ENCODE measurements at regions not wholly inside any gene's neighbourhood (a gene's known extent, or its start where the extent isn't known, plus 50 kb on each side); places are given as distances from the start of the nearest gene placed in this dataset.
"Not testable (repeated sequence)": the region's sequence is repeated elsewhere in the genome, so short reads cannot be mapped to it uniquely, and the experiment has no call there.

DNA sequence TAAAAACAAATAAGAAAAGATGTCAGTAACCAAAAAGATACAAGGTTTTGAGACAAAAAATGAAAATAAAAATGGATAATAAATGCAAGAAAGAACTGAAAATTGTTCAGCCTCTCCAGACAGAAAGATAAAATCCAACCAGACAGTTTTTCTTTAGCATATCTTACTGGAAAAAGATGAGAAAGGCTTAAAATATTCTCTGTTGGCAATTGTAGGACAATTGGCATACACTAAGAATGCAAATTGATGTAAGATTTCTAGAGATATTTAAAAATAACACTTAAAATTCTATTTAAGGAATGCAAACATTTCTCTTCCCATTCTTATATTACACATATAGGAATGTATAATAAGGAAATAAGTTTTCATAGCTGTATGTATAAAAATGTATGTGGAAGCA lies 590.6 kb downstream of the DSC3 start:
- POLR2A ChIA-PET: no interaction called here
- Mint-ChIP-seq H3K27me3 (no peaks in the 10 kb centered on the region), H3K27ac (no peak overlapping the region), H3K36me3 (no peaks in the 10 kb centered on the region), H3K9me3 (no peaks in the 10 kb centered on the region), H3K4me3 (no peak overlapping the region), H3K4me1 (no peaks in the 10 kb centered on the region)
- no peak for ATAC-seq (ENCODE audit: low read depth)
- DNase-seq: no peak

DNA sequence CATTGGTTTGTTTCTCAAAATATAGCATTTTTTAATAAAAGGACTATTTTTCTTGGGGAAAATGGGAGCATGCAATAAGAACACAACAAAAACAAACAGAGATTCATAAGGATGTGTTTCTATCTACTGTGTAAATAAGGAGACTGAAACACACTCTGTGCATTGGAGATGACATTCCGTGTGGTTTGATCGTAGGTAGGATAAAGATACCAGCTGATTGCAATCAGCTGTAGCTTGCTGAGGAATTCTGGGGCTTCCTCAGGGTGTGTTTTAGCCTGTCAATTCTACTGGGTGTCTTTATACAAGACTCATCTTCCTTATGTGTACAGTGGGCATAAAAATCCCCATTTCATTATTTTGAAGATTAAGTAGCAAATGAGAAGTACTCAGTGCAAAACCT lies 591.6 kb downstream of the DSC3 start:
- Mint-ChIP-seq H3K4me1 (no peaks in the 10 kb centered on the region), H3K9me3 (peaks cover 2% of the 10 kb centered on the region), H3K4me3 (no peak overlapping the region), H3K27me3 (no peaks in the 10 kb centered on the region), H3K36me3 (no peaks in the 10 kb centered on the region), H3K27ac (no peak overlapping the region)
- DNase-seq (no peak), ATAC-seq (ENCODE audit: low read depth) (no peak)
- POLR2A ChIA-PET: no interaction called here

- H3K27ac Mint-ChIP-seq: no peak overlapping the region
- DNase-seq (no peak), ATAC-seq (ENCODE audit: low read depth) (no peak)
- H3K27me3 Mint-ChIP-seq: no peaks in the 10 kb centered on the region
- H3K36me3 Mint-ChIP-seq: no peaks in the 10 kb centered on the region
- no peaks in the 10 kb centered on the region for H3K4me1 Mint-ChIP-seq
- H3K4me3 Mint-ChIP-seq: no peak overlapping the region
- POLR2A ChIA-PET: no interaction called here
- peaks cover 6% of the 10 kb centered on the region for H3K9me3 Mint-ChIP-seq
These were observed 595.9 kb downstream of the DSC3 start for GRCh38 chr18:30446605-30447004.

GRCh38 chr18:30444544-30444943 lies 598.0 kb downstream of the DSC3 start:
- POLR2A ChIA-PET: no interaction called here
- Mint-ChIP-seq H3K4me1 (no peaks in the 10 kb centered on the region), H3K27ac (no peak overlapping the region), H3K27me3 (no peaks in the 10 kb centered on the region), H3K36me3 (no peaks in the 10 kb centered on the region), H3K4me3 (no peak overlapping the region), H3K9me3 (peaks cover 6% of the 10 kb centered on the region)
- DNase-seq (no peak), ATAC-seq (ENCODE audit: low read depth) (no peak)

- POLR2A ChIA-PET: no interaction called here
- H3K4me1 Mint-ChIP-seq: no peaks in the 10 kb centered on the region
These were observed 602.2 kb downstream of the DSC3 start for GRCh38 chr18:30440351-30440750.

DNA sequence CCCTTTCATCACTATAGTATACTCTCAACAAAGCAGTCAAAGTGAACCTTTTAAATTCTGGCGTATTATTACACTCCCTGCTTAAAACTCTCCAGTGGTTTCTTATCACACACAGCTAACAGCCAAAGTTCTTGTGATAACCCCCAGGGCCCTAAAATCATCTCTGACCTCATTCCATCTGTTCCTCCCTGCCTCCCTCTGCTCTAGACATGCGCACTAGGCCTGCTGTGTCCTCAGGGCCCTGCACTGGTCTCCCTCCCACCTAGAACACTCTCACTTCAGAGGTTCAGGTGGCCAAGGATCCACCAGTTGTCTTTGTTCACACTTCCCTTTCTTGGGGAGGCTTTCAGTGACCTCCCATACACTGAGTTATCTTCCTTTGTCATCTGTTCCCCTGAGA lies 603.4 kb downstream of the DSC3 start:
- POLR2A ChIA-PET: no interaction called here
- ATAC-seq (ENCODE audit: low read depth) (no peak), DNase-seq (no peak)
- H3K4me1 Mint-ChIP-seq: no peaks in the 10 kb centered on the region
- H3K27ac Mint-ChIP-seq: no peak overlapping the region
- no peaks in the 10 kb centered on the region for H3K27me3 Mint-ChIP-seq
- peaks cover 9% of the 10 kb centered on the region for H3K9me3 Mint-ChIP-seq
- no peaks in the 10 kb centered on the region for H3K36me3 Mint-ChIP-seq
- H3K4me3 Mint-ChIP-seq: no peak overlapping the region

More at GRCh38 chr18:30440351-30440750, 602.2 kb downstream of the DSC3 start:
- Mint-ChIP-seq H3K4me3 (no peak overlapping the region), H3K9me3 (peaks cover 9% of the 10 kb centered on the region), H3K36me3 (no peaks in the 10 kb centered on the region), H3K27ac (no peak overlapping the region), H3K27me3 (no peaks in the 10 kb centered on the region)
- ATAC-seq (ENCODE audit: low read depth) (no peak), DNase-seq (no peak)

DNA sequence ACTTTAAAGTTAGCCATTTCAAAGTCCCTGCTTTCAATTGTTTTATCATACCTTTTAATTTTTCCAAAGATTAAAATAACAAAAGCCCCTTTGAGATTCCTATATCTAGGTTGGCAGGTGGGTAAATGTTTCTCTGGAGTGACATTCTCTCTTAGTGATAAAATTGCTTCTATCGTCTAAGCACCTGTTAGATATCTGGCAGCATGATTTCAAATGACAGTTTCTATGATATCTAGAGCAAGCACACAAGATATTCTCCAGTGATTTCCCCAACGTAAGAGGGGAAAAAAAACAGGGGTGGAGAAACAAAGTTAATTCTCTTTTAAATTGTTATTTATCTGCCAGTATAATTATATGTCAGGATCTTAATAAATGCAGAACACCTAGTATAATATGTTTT lies 610.2 kb downstream of the DSC3 start:
- no peak for ATAC-seq (ENCODE audit: low read depth)
- POLR2A ChIA-PET: no interaction called here
- DNase-seq: no peak
- Mint-ChIP-seq H3K4me3 (no peak overlapping the region), H3K4me1 (no peaks in the 10 kb centered on the region), H3K27me3 (no peaks in the 10 kb centered on the region), H3K36me3 (no peaks in the 10 kb centered on the region), H3K9me3 (peaks cover 3% of the 10 kb centered on the region), H3K27ac (no peak overlapping the region)

DNA sequence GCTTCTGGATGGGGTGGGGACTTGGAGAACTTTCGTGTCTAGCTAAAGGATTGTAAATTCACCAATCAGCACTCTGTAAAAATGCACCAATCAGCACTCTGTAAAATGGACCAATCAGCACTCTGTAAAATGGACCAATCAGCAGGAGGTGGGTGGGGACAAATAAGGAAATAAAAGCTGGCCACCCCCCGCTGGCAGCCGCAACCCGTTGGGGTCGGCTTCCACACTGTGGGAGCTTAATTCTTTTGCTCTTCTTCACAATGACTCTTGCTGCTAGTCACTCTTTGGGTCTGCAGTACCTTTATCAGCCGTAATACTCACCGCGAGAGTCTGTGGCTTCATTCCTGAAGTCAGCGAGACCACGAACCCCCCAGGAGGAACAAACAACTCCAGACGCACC lies 623.1 kb downstream of the DSC3 start:
- POLR2A ChIA-PET; H3K27me3 Mint-ChIP-seq; H3K4me3 Mint-ChIP-seq; H3K9me3 Mint-ChIP-seq; H3K27ac Mint-ChIP-seq; DNase-seq; H3K4me1 Mint-ChIP-seq; H3K36me3 Mint-ChIP-seq; ATAC-seq (ENCODE audit: low read depth): not testable (repeated sequence)

GRCh38 chr18:30415903-30416302 lies 626.6 kb downstream of the DSC3 start:
- H3K36me3 Mint-ChIP-seq: no peaks in the 10 kb centered on the region

GRCh38 chr18:30409120-30409519 lies 633.4 kb downstream of the DSC3 start:
- ATAC-seq (ENCODE audit: low read depth) (no peak), DNase-seq (no peak)
- no peak overlapping the region for H3K4me3 Mint-ChIP-seq
- POLR2A ChIA-PET: no interaction called here
- peaks cover 4% of the 10 kb centered on the region for H3K9me3 Mint-ChIP-seq
- no peaks in the 10 kb centered on the region for H3K36me3 Mint-ChIP-seq
- H3K27ac Mint-ChIP-seq: no peak overlapping the region
- no peaks in the 10 kb centered on the region for H3K27me3 Mint-ChIP-seq
- no peaks in the 10 kb centered on the region for H3K4me1 Mint-ChIP-seq

More at GRCh38 chr18:30415903-30416302, 626.6 kb downstream of the DSC3 start:
- Mint-ChIP-seq H3K4me3 (no peak overlapping the region), H3K9me3 (peaks cover 1% of the 10 kb centered on the region), H3K27me3 (no peaks in the 10 kb centered on the region), H3K4me1 (no peaks in the 10 kb centered on the region), H3K27ac (no peak overlapping the region)
- ATAC-seq (ENCODE audit: low read depth) (no peak), DNase-seq (no peak)
- POLR2A ChIA-PET: no interaction called here

- POLR2A ChIA-PET: no interaction called here
- Mint-ChIP-seq H3K27me3 (no peaks in the 10 kb centered on the region), H3K36me3 (no peaks in the 10 kb centered on the region), H3K9me3 (peaks cover 7% of the 10 kb centered on the region), H3K4me1 (no peaks in the 10 kb centered on the region), H3K4me3 (no peak overlapping the region), H3K27ac (no peak overlapping the region)
- no peak for ATAC-seq (ENCODE audit: low read depth)
- DNase-seq: no peak
These were observed 635.8 kb downstream of the DSC3 start for GRCh38 chr18:30406728-30407127.

GRCh38 chr18:30405038-30405437 lies 637.5 kb downstream of the DSC3 start:
- H3K9me3 Mint-ChIP-seq: peaks cover 7% of the 10 kb centered on the region
- H3K36me3 Mint-ChIP-seq: no peaks in the 10 kb centered on the region
- H3K4me1 Mint-ChIP-seq: no peaks in the 10 kb centered on the region
- H3K27me3 Mint-ChIP-seq: no peaks in the 10 kb centered on the region
- no peak for ATAC-seq (ENCODE audit: low read depth)
- POLR2A ChIA-PET: no interaction called here
- H3K4me3 Mint-ChIP-seq: no peak overlapping the region
- H3K27ac Mint-ChIP-seq: no peak overlapping the region
- no peak for DNase-seq

GRCh38 chr18:30404422-30404821 lies 638.1 kb downstream of the DSC3 start:
- Mint-ChIP-seq H3K4me1 (no peaks in the 10 kb centered on the region), H3K27me3 (no peaks in the 10 kb centered on the region), H3K36me3 (no peaks in the 10 kb centered on the region), H3K9me3 (peaks cover 6% of the 10 kb centered on the region), H3K4me3 (no peak overlapping the region), H3K27ac (no peak overlapping the region)
- DNase-seq (no peak), ATAC-seq (ENCODE audit: low read depth) (no peak)
- POLR2A ChIA-PET: no interaction called here

DNA sequence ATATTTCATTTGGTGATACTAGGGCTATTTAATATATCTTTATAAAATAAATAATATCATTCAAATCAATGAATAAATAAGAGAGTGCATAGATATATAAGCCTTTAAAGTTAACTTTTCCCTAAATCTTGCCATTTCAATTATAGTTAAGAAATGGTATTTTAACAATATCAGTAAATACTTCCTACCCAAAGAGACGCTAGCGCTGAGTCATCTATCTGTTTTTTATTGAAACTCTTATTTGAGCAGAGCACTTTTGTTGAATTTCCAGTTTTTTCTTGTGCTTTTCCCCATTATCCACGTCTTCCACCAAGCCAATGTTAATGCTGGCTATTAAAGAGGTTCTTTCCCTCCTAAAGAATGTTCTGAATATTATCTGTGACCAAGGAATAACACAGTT lies 639.3 kb downstream of the DSC3 start:
- H3K36me3 Mint-ChIP-seq: no peaks in the 10 kb centered on the region
- no peaks in the 10 kb centered on the region for H3K4me1 Mint-ChIP-seq
- DNase-seq (no peak), ATAC-seq (ENCODE audit: low read depth) (no peak)
- H3K27ac Mint-ChIP-seq: no peak overlapping the region
- H3K4me3 Mint-ChIP-seq: no peak overlapping the region
- H3K27me3 Mint-ChIP-seq: no peaks in the 10 kb centered on the region
- POLR2A ChIA-PET: no interaction called here
- H3K9me3 Mint-ChIP-seq: peaks cover 2% of the 10 kb centered on the region

GRCh38 chr18:30387401-30387800 lies 655.1 kb downstream of the DSC3 start:
- Mint-ChIP-seq H3K27ac (no peak overlapping the region), H3K36me3 (no peaks in the 10 kb centered on the region), H3K4me1 (no peaks in the 10 kb centered on the region), H3K4me3 (no peak overlapping the region), H3K27me3 (no peaks in the 10 kb centered on the region), H3K9me3 (peaks cover 3% of the 10 kb centered on the region)
- DNase-seq (no peak), ATAC-seq (ENCODE audit: low read depth) (no peak)
- POLR2A ChIA-PET: no interaction called here

Measured in activated naive CD8-positive, alpha-beta T cell treated with anti-CD3 and anti-CD28 coated beads, Interleukin-2, amount 10 ng/mL, durations not matched to agents 7 days and 5 days (primary cell).